Nephron progenitor cell (in vitro differentiated cells): ENCODE measurements at regions not wholly inside any gene's neighbourhood (a gene's known extent, or its start where the extent isn't known, plus 50 kb on each side); places are given as distances from the start of the nearest gene placed in this dataset.
A peak's percentile ranks its signal among the peaks of the same experiment; 100 is the strongest.

Experiments used
- DNase-seq: peaks from one replicate; pipeline ENCODE4 v3.0.0; 2021
- H3K27ac Mint-ChIP-seq: 2 replicates; pipeline ENCODE4 v1.8.0; 2021; ENCODE audit warnings: mild to moderate bottlenecking, moderate library complexity, mixed read lengths
- H3K27me3 Mint-ChIP-seq: 2 replicates; pipeline ENCODE4 v1.8.0; 2021; ENCODE audit warnings: mild to moderate bottlenecking, low read depth, mixed read lengths; ENCODE audit not compliant: poor library complexity
- H3K36me3 Mint-ChIP-seq: 2 replicates; pipeline ENCODE4 v1.8.0; 2021; ENCODE audit warnings: low read depth, mixed read lengths
- H3K4me1 Mint-ChIP-seq: 2 replicates; pipeline ENCODE4 v1.8.0; 2021; ENCODE audit warnings: mixed read lengths
- H3K4me3 Mint-ChIP-seq: 2 replicates; pipeline ENCODE4 v1.8.0; 2021; ENCODE audit warnings: mild to moderate bottlenecking, moderate library complexity, mixed read lengths
- H3K9me3 Mint-ChIP-seq: 2 replicates; pipeline ENCODE4 v1.8.0; 2021; ENCODE audit warnings: mild to moderate bottlenecking, moderate library complexity, mixed read lengths
- CTCF ChIP-seq: fragments of 200-600 bp; sonication (generic); IDR thresholded peaks from 2 replicates; pipeline ENCODE4 v1.5.0; 2021; ENCODE audit warnings: antibody characterized with exemption

GRCh38 chrX:10935501-10935900 is 175.6 kb upstream of the HCCS start:
- TF ChIP-seq CTCF: no peak
- Mint-ChIP-seq H3K4me1 (no peaks in the 10 kb centered on the region), H3K27me3 (peaks cover 4% of the 10 kb centered on the region), H3K27ac (no peak overlapping the region), H3K36me3 (no peaks in the 10 kb centered on the region), H3K4me3 (no peak overlapping the region), H3K9me3 (peaks cover 30% of the 10 kb centered on the region)
- no peak for DNase-seq

- no peak for DNase-seq
- TF ChIP-seq CTCF: no peak
- Mint-ChIP-seq H3K36me3 (no peaks in the 10 kb centered on the region), H3K27ac (no peak overlapping the region), H3K4me3 (no peak overlapping the region), H3K9me3 (peaks cover 29% of the 10 kb centered on the region), H3K27me3 (peaks cover 4% of the 10 kb centered on the region), H3K4me1 (no peaks in the 10 kb centered on the region)
Measured at GRCh38 chrX:10936976-10937375, 174.2 kb upstream of the HCCS start.

- Mint-ChIP-seq H3K4me1 (no peaks in the 10 kb centered on the region), H3K27me3 (no peaks in the 10 kb centered on the region), H3K36me3 (peaks cover 4% of the 10 kb centered on the region), H3K9me3 (peaks cover 32% of the 10 kb centered on the region), H3K27ac (peak overlapping the region; percentile 58), H3K4me3 (no peak overlapping the region)
- no peak for DNase-seq
- TF ChIP-seq CTCF: no peak
Measured at GRCh38 chrX:10938365-10938923, 172.7 kb upstream of the HCCS start.

GRCh38 chrX:10939424-10939823 is 171.7 kb upstream of the HCCS start:
- no peak overlapping the region for H3K4me3 Mint-ChIP-seq
- H3K27me3 Mint-ChIP-seq: no peaks in the 10 kb centered on the region
- H3K9me3 Mint-ChIP-seq: peaks cover 26% of the 10 kb centered on the region
- peaks cover 1% of the 10 kb centered on the region for H3K4me1 Mint-ChIP-seq
- TF ChIP-seq CTCF: no peak
- H3K36me3 Mint-ChIP-seq: peaks cover 4% of the 10 kb centered on the region
- no peak overlapping the region for H3K27ac Mint-ChIP-seq
- DNase-seq: no peak

GRCh38 chrX:10944136-10944885 is 166.8 kb upstream of the HCCS start:
- Mint-ChIP-seq H3K36me3 (peaks cover 4% of the 10 kb centered on the region), H3K4me3 (no peak overlapping the region), H3K27me3 (no peaks in the 10 kb centered on the region), H3K9me3 (peaks cover 24% of the 10 kb centered on the region), H3K4me1 (peaks cover 4% of the 10 kb centered on the region), H3K27ac (peak overlapping the region; percentile 84)
- no peak for TF ChIP-seq CTCF
- no peak for DNase-seq

GRCh38 chrX:10945498-10945897 is 165.6 kb upstream of the HCCS start:
- Mint-ChIP-seq H3K9me3 (peaks cover 24% of the 10 kb centered on the region), H3K4me1 (peaks cover 11% of the 10 kb centered on the region), H3K27ac (no peak overlapping the region), H3K4me3 (no peak overlapping the region), H3K36me3 (peaks cover 4% of the 10 kb centered on the region), H3K27me3 (peaks cover 3% of the 10 kb centered on the region)
- TF ChIP-seq CTCF: no peak
- DNase-seq: no peak
